ENCODE measurements at regions not wholly inside any gene's neighbourhood (a gene's known extent, or its start where the extent isn't known, plus 50 kb on each side); places are given as distances from the start of the nearest gene placed in this dataset.

- DNase-seq, result no peak
- in situ Hi-C loops (cut with HindIII; ENCODE audit: low pct_ligation_motif_present, low pct_unique_long_range_greater_than_20kb, low sequenced_read_pairs), result no loop called here
These were observed 253.6 kb upstream of the CCDC179 start for GRCh38 chr11:23113887-23114216.

- no peak for DNase-seq
- in situ Hi-C loops (cut with HindIII; ENCODE audit: low pct_ligation_motif_present, low pct_unique_long_range_greater_than_20kb, low sequenced_read_pairs), result no loop called here
These were observed 263.5 kb upstream of the CCDC179 start for GRCh38 chr11:23123753-23124152.

GRCh38 chr11:23124249-23124648 is 264.0 kb upstream of the CCDC179 start:
- DNase-seq, result no peak
- in situ Hi-C loops (cut with HindIII; ENCODE audit: low pct_ligation_motif_present, low pct_unique_long_range_greater_than_20kb, low sequenced_read_pairs), result no loop called here

- no peak for DNase-seq
- in situ Hi-C loops (cut with HindIII; ENCODE audit: low pct_ligation_motif_present, low pct_unique_long_range_greater_than_20kb, low sequenced_read_pairs), result no loop called here
These were observed 264.7 kb upstream of the CCDC179 start for GRCh38 chr11:23124996-23125395.

- in situ Hi-C loops (cut with HindIII; ENCODE audit: low pct_ligation_motif_present, low pct_unique_long_range_greater_than_20kb, low sequenced_read_pairs), result no loop called here
These were observed 267.4 kb upstream of the CCDC179 start for GRCh38 chr11:23127706-23128105.

GRCh38 chr11:23134627-23135026 is 274.4 kb upstream of the CCDC179 start:
- in situ Hi-C loops (cut with HindIII; ENCODE audit: low pct_ligation_motif_present, low pct_unique_long_range_greater_than_20kb, low sequenced_read_pairs), result no loop called here
- DNase-seq, result no peak

More at GRCh38 chr11:23127706-23128105, 267.4 kb upstream of the CCDC179 start:
- DNase-seq, result no peak

GRCh38 chr11:23138761-23139160 is 278.5 kb upstream of the CCDC179 start:
- no peak for DNase-seq
- in situ Hi-C loops (cut with HindIII; ENCODE audit: low pct_ligation_motif_present, low pct_unique_long_range_greater_than_20kb, low sequenced_read_pairs), result no loop called here

GRCh38 chr11:23143022-23143421 is 282.7 kb upstream of the CCDC179 start:
- in situ Hi-C loops (cut with HindIII; ENCODE audit: low pct_ligation_motif_present, low pct_unique_long_range_greater_than_20kb, low sequenced_read_pairs), result no loop called here
- no peak for DNase-seq

GRCh38 chr11:23151819-23152218 is 291.5 kb upstream of the CCDC179 start:
- in situ Hi-C loops (cut with HindIII; ENCODE audit: low pct_ligation_motif_present, low pct_unique_long_range_greater_than_20kb, low sequenced_read_pairs), result no loop called here
- no peak for DNase-seq

- DNase-seq, result no peak
- in situ Hi-C loops (cut with HindIII; ENCODE audit: low pct_ligation_motif_present, low pct_unique_long_range_greater_than_20kb, low sequenced_read_pairs), result no loop called here
These were observed 295.2 kb upstream of the CCDC179 start for GRCh38 chr11:23155503-23155902.

- in situ Hi-C loops (cut with HindIII; ENCODE audit: low pct_ligation_motif_present, low pct_unique_long_range_greater_than_20kb, low sequenced_read_pairs), result no loop called here
- no peak for DNase-seq
These were observed 303.7 kb upstream of the CCDC179 start for GRCh38 chr11:23164022-23164421.

GRCh38 chr11:23166376-23166775 is 306.1 kb upstream of the CCDC179 start:
- no peak for DNase-seq
- in situ Hi-C loops (cut with HindIII; ENCODE audit: low pct_ligation_motif_present, low pct_unique_long_range_greater_than_20kb, low sequenced_read_pairs), result no loop called here

GRCh38 chr11:23179609-23180008 is 319.3 kb upstream of the CCDC179 start:
- in situ Hi-C loops (cut with HindIII; ENCODE audit: low pct_ligation_motif_present, low pct_unique_long_range_greater_than_20kb, low sequenced_read_pairs), result no loop called here
- no peak for DNase-seq

- no peak for DNase-seq
- in situ Hi-C loops (cut with HindIII; ENCODE audit: low pct_ligation_motif_present, low pct_unique_long_range_greater_than_20kb, low sequenced_read_pairs), result no loop called here
These were observed 320.9 kb upstream of the CCDC179 start for GRCh38 chr11:23181022-23181807.

- in situ Hi-C loops (cut with HindIII; ENCODE audit: low pct_ligation_motif_present, low pct_unique_long_range_greater_than_20kb, low sequenced_read_pairs), result no loop called here
These were observed 332.0 kb upstream of the CCDC179 start for GRCh38 chr11:23192256-23192655.

GRCh38 chr11:23201936-23202522 is 341.8 kb upstream of the CCDC179 start:
- in situ Hi-C loops (cut with HindIII; ENCODE audit: low pct_ligation_motif_present, low pct_unique_long_range_greater_than_20kb, low sequenced_read_pairs), result no loop called here
- no peak for DNase-seq

More at GRCh38 chr11:23192256-23192655, 332.0 kb upstream of the CCDC179 start:
- DNase-seq, result no peak

GRCh38 chr11:23202611-23203010 is 342.3 kb upstream of the CCDC179 start:
- no peak for DNase-seq

GRCh38 chr11:23205156-23205871 is 345.0 kb upstream of the CCDC179 start:
- in situ Hi-C loops (cut with HindIII; ENCODE audit: low pct_ligation_motif_present, low pct_unique_long_range_greater_than_20kb, low sequenced_read_pairs), result no loop called here
- DNase-seq, result no peak

More at GRCh38 chr11:23202611-23203010, 342.3 kb upstream of the CCDC179 start:
- in situ Hi-C loops (cut with HindIII; ENCODE audit: low pct_ligation_motif_present, low pct_unique_long_range_greater_than_20kb, low sequenced_read_pairs), result no loop called here

- in situ Hi-C loops (cut with HindIII; ENCODE audit: low pct_ligation_motif_present, low pct_unique_long_range_greater_than_20kb, low sequenced_read_pairs), result no loop called here
- no peak for DNase-seq
These were observed 346.6 kb upstream of the CCDC179 start for GRCh38 chr11:23206741-23207336.

Measured in ACHN (cell line).